Thymus (tissue), 11 donors: ENCODE measurements at regions not wholly inside any gene's neighbourhood (a gene's known extent, or its start where the extent isn't known, plus 50 kb on each side); places are given as distances from the start of the nearest gene placed in this dataset.

Source experiments
- DNase-seq, 9 donors: peaks; one replicate each; pipeline ENCODE4 v3.0.0-alpha.2; 2013; ENCODE audit warnings: low spot score in 9 of 9, low read depth in 6 of 9, missing footprints in 1 of 9
- H3K27ac ChIP-seq, 2 donors: one replicate each; pipeline ENCODE4 v1.5.1; 2013; ENCODE audit warnings: control low read depth in 1 of 2, low read depth in 1 of 2, low read length in 1 of 2, mild to moderate bottlenecking in 1 of 2, moderate library complexity in 1 of 2
- H3K27me3 ChIP-seq, 2 donors: one replicate each; pipeline ENCODE4 v1.5.1; 2013; ENCODE audit warnings: low read length in 1 of 2; ENCODE audit not compliant: control insufficient read depth in 2 of 2, insufficient read depth in 1 of 2
- H3K36me3 ChIP-seq, 2 donors: one replicate each; pipeline ENCODE4 v1.5.1; 2013; ENCODE audit warnings: low read length in 1 of 2, mild to moderate bottlenecking in 1 of 2, moderate library complexity in 1 of 2; ENCODE audit not compliant: control insufficient read depth in 2 of 2, insufficient read depth in 2 of 2
- H3K4me1 ChIP-seq, 2 donors: one replicate each; pipeline ENCODE4 v1.5.1; 2013; ENCODE audit warnings: low read length in 2 of 2; ENCODE audit not compliant: control insufficient read depth in 2 of 2, insufficient read depth in 2 of 2
- H3K4me3 ChIP-seq, 2 donors: one replicate each; pipeline ENCODE4 v1.5.1; 2013; ENCODE audit warnings: low read length in 2 of 2, control low read depth in 1 of 2, mild to moderate bottlenecking in 1 of 2
- H3K9me3 ChIP-seq, 2 donors: one replicate each; pipeline ENCODE4 v1.5.1; 2013; ENCODE audit warnings: low read length in 1 of 2, mild to moderate bottlenecking in 1 of 2; ENCODE audit not compliant: control insufficient read depth in 2 of 2, insufficient read depth in 1 of 2
- WGBS: extraction: QIAGEN DNeasy Blood & Tissue Kit; methylation state at CpG from one replicate; pipeline ENCODE4 v1.1.7; 2013; 5-methylcytosine and 5-hydroxymethylcytosine counted together
- donor health status: healthy.

- Histone ChIP-seq H3K27me3 (no peaks in the 10 kb centered on the region), H3K27ac (no peak overlapping the region), H3K36me3 (no peaks in the 10 kb centered on the region), H3K4me1 (peaks cover 0 to 3% of the 10 kb centered on the region in 2 donors), H3K4me3 (no peak overlapping the region), H3K9me3 (no peaks in the 10 kb centered on the region)
- 96% methylated on average over 2 of the region's 2 CpGs for WGBS
- DNase-seq: no peak
Measured at GRCh38 chr3:177580437-177580836, 383.2 kb upstream of the TBL1XR1 start.

- H3K27me3 ChIP-seq: no peaks in the 10 kb centered on the region
- 72% methylated on average over 3 of the region's 3 CpGs for WGBS
- H3K9me3 ChIP-seq: peaks cover 0 to 3% of the 10 kb centered on the region in 2 donors
- H3K27ac ChIP-seq: no peak overlapping the region
- DNase-seq: no peak
- H3K4me3 ChIP-seq: no peak overlapping the region
- H3K36me3 ChIP-seq: no peaks in the 10 kb centered on the region
- no peaks in the 10 kb centered on the region for H3K4me1 ChIP-seq
Measured at GRCh38 chr3:177585271-177585670, 388.0 kb upstream of the TBL1XR1 start.

- DNase-seq: no peak
- no peaks in the 10 kb centered on the region for H3K36me3 ChIP-seq
- H3K4me3 ChIP-seq: no peak overlapping the region
- H3K27me3 ChIP-seq: no peaks in the 10 kb centered on the region
- H3K9me3 ChIP-seq: peaks cover 0 to 3% of the 10 kb centered on the region in 2 donors
- 96% methylated on average over 3 of the region's 3 CpGs for WGBS
- H3K27ac ChIP-seq: no peak overlapping the region
- peaks cover 8 to 14% of the 10 kb centered on the region in 2 donors for H3K4me1 ChIP-seq
Measured at GRCh38 chr3:177589041-177589650, 391.9 kb upstream of the TBL1XR1 start.

GRCh38 chr3:177589911-177590381 is 392.7 kb upstream of the TBL1XR1 start:
- no peaks in the 10 kb centered on the region for H3K27me3 ChIP-seq
- 93% methylated on average over 4 of the region's 4 CpGs for WGBS
- H3K36me3 ChIP-seq: no peaks in the 10 kb centered on the region
- no peak overlapping the region for H3K27ac ChIP-seq
- no peak overlapping the region for H3K4me3 ChIP-seq
- no peak for DNase-seq
- peaks cover 0 to 3% of the 10 kb centered on the region in 2 donors for H3K9me3 ChIP-seq
- peaks cover 15 to 21% of the 10 kb centered on the region in 2 donors for H3K4me1 ChIP-seq

- DNase-seq: no peak
- Histone ChIP-seq H3K4me1 (peaks cover 18 to 27% of the 10 kb centered on the region in 2 donors), H3K9me3 (peaks cover 0 to 3% of the 10 kb centered on the region in 2 donors), H3K27ac (peak overlapping the region in 1 of 2 donors; percentile 22), H3K36me3 (no peaks in the 10 kb centered on the region), H3K4me3 (no peak overlapping the region), H3K27me3 (no peaks in the 10 kb centered on the region)
- WGBS: 60% methylated on average over 1 of the region's 1 CpG
Measured at GRCh38 chr3:177590826-177591225, 393.5 kb upstream of the TBL1XR1 start.

GRCh38 chr3:177591379-177591778 is 394.1 kb upstream of the TBL1XR1 start:
- Histone ChIP-seq H3K27ac (peak overlapping the region; percentile 3 to 78), H3K4me3 (no peak overlapping the region), H3K9me3 (peaks cover 0 to 3% of the 10 kb centered on the region in 2 donors), H3K4me1 (peaks cover 21 to 33% of the 10 kb centered on the region in 2 donors), H3K36me3 (no peaks in the 10 kb centered on the region), H3K27me3 (no peaks in the 10 kb centered on the region)
- peak in 1 of 9 donors; percentile 45 for DNase-seq
- WGBS: 59% methylated on average over 4 of the region's 4 CpGs

GRCh38 chr3:177594096-177594495 is 396.8 kb upstream of the TBL1XR1 start:
- no peaks in the 10 kb centered on the region for H3K27me3 ChIP-seq
- no peak overlapping the region for H3K27ac ChIP-seq
- DNase-seq: no peak
- WGBS: 97% methylated on average over 6 of the region's 6 CpGs
- H3K9me3 ChIP-seq: no peaks in the 10 kb centered on the region
- no peak overlapping the region for H3K4me3 ChIP-seq
- H3K4me1 ChIP-seq: peaks cover 46 to 57% of the 10 kb centered on the region in 2 donors
- H3K36me3 ChIP-seq: no peaks in the 10 kb centered on the region

- Histone ChIP-seq H3K36me3 (no peaks in the 10 kb centered on the region), H3K9me3 (no peaks in the 10 kb centered on the region), H3K4me3 (no peak overlapping the region), H3K27ac (peak overlapping the region in 1 of 2 donors; percentile 67), H3K27me3 (no peaks in the 10 kb centered on the region), H3K4me1 (peaks cover 51 to 62% of the 10 kb centered on the region in 2 donors)
- WGBS: 85% methylated on average over 4 of the region's 4 CpGs
- peak in 2 of 9 donors; percentile 40 to 67 for DNase-seq
Measured at GRCh38 chr3:177595530-177596188, 398.4 kb upstream of the TBL1XR1 start.

GRCh38 chr3:177596248-177596815 is 399.1 kb upstream of the TBL1XR1 start:
- DNase-seq: peak in 1 of 9 donors; percentile 28
- peaks cover 48 to 59% of the 10 kb centered on the region in 2 donors for H3K4me1 ChIP-seq
- WGBS: 75% methylated on average over 3 of the region's 3 CpGs

More at GRCh38 chr3:177596248-177596815, 399.1 kb upstream of the TBL1XR1 start:
- Histone ChIP-seq H3K27me3 (no peaks in the 10 kb centered on the region), H3K27ac (peak overlapping the region; percentile 59 to 67), H3K36me3 (no peaks in the 10 kb centered on the region), H3K4me3 (no peak overlapping the region), H3K9me3 (no peaks in the 10 kb centered on the region)
